ENCODE measurements at regions not wholly inside any gene's neighbourhood (a gene's known extent, or its start where the extent isn't known, plus 50 kb on each side); places are given as distances from the start of the nearest gene placed in this dataset.
A peak's percentile ranks its signal among the peaks of the same experiment; 100 is the strongest.

- in situ Hi-C loops (cut with HindIII; ENCODE audit: low pct_ligation_motif_present, low sequenced_read_pairs) = no loop called here
Observed at GRCh38 chr2:100744184-100744583, 75.8 kb upstream of the NPAS2 start.

GRCh38 chr2:100744589-100744988, 75.3 kb upstream of the NPAS2 start:
- Histone ChIP-seq H3K36me3 (replicated peaks) (no peaks in the 10 kb centered on the region), H3K27me3 (replicated peaks) (no peaks in the 10 kb centered on the region), H3K27ac (no peak overlapping the region), H3K4me3 (ENCODE audit: low read depth, low read length) (no peak overlapping the region)
- TF ChIP-seq CTCF (IDR thresholded peaks at IDR 0.05; ENCODE audit: low read depth, low read length, missing control alignments) = no peak
- in situ Hi-C loops (cut with HindIII; ENCODE audit: low pct_ligation_motif_present, low sequenced_read_pairs) = no loop called here
- DNase-seq = peak; percentile 64

More at GRCh38 chr2:100744184-100744583, 75.8 kb upstream of the NPAS2 start:
- Histone ChIP-seq H3K27ac (no peak overlapping the region), H3K36me3 (replicated peaks) (no peaks in the 10 kb centered on the region), H3K27me3 (replicated peaks) (no peaks in the 10 kb centered on the region), H3K4me3 (ENCODE audit: low read depth, low read length) (no peak overlapping the region)
- no peak for TF ChIP-seq CTCF (IDR thresholded peaks at IDR 0.05; ENCODE audit: low read depth, low read length, missing control alignments)
- DNase-seq = no peak

GRCh38 chr2:100745604-100746003, 74.3 kb upstream of the NPAS2 start:
- no peak for DNase-seq
- Histone ChIP-seq H3K27me3 (replicated peaks) (no peaks in the 10 kb centered on the region), H3K36me3 (replicated peaks) (no peaks in the 10 kb centered on the region), H3K4me3 (ENCODE audit: low read depth, low read length) (no peak overlapping the region), H3K27ac (no peak overlapping the region)
- TF ChIP-seq CTCF (IDR thresholded peaks at IDR 0.05; ENCODE audit: low read depth, low read length, missing control alignments) = no peak
- in situ Hi-C loops (cut with HindIII; ENCODE audit: low pct_ligation_motif_present, low sequenced_read_pairs) = no loop called here

- TF ChIP-seq CTCF (IDR thresholded peaks at IDR 0.05; ENCODE audit: low read depth, low read length, missing control alignments) = no peak
- Histone ChIP-seq H3K36me3 (replicated peaks) (no peaks in the 10 kb centered on the region), H3K27ac (peak overlapping the region; percentile 12), H3K27me3 (replicated peaks) (no peaks in the 10 kb centered on the region), H3K4me3 (ENCODE audit: low read depth, low read length) (no peak overlapping the region)
- no peak for DNase-seq
- in situ Hi-C loops (cut with HindIII; ENCODE audit: low pct_ligation_motif_present, low sequenced_read_pairs) = no loop called here
Observed at GRCh38 chr2:100747551-100747950, 72.4 kb upstream of the NPAS2 start.

- in situ Hi-C loops (cut with HindIII; ENCODE audit: low pct_ligation_motif_present, low sequenced_read_pairs) = no loop called here
- no peak for DNase-seq
- no peaks in the 10 kb centered on the region for H3K27me3 ChIP-seq (replicated peaks)
- peak overlapping the region; percentile 12 for H3K27ac ChIP-seq
- no peaks in the 10 kb centered on the region for H3K36me3 ChIP-seq (replicated peaks)
- no peak overlapping the region for H3K4me3 ChIP-seq (ENCODE audit: low read depth, low read length)
- no peak for TF ChIP-seq CTCF (IDR thresholded peaks at IDR 0.05; ENCODE audit: low read depth, low read length, missing control alignments)
Observed at GRCh38 chr2:100747996-100748615, 71.8 kb upstream of the NPAS2 start.

GRCh38 chr2:100748673-100749072, 71.3 kb upstream of the NPAS2 start:
- H3K36me3 ChIP-seq (replicated peaks) = no peaks in the 10 kb centered on the region
- TF ChIP-seq CTCF (IDR thresholded peaks at IDR 0.05; ENCODE audit: low read depth, low read length, missing control alignments) = no peak
- in situ Hi-C loops (cut with HindIII; ENCODE audit: low pct_ligation_motif_present, low sequenced_read_pairs) = no loop called here
- no peak for DNase-seq
- H3K27me3 ChIP-seq (replicated peaks) = no peaks in the 10 kb centered on the region
- H3K27ac ChIP-seq = no peak overlapping the region
- H3K4me3 ChIP-seq (ENCODE audit: low read depth, low read length) = no peak overlapping the region

All from brain microvascular endothelial cell (primary cell).